DOHH2 (cell line): ENCODE measurements at regions not wholly inside any gene's neighbourhood (a gene's known extent, or its start where the extent isn't known, plus 50 kb on each side); places are given as distances from the start of the nearest gene placed in this dataset.

ENCODE experiments used
- EZH2phosphoT487 ChIP-seq: fragments of 200-600 bp; sonication (generic); IDR thresholded peaks from 2 replicates; pipeline ENCODE4 v1.6.1; 2017; ENCODE audit warnings: borderline replicate concordance, mild to moderate bottlenecking, antibody characterized with exemption, low read length, moderate library complexity, mixed read lengths
- TF ChIP-seq, protein P1 (sequence below): fragments of 200-600 bp; sonication (generic); IDR thresholded peaks from one replicate; pipeline ENCODE4 v1.5.1; 2014; ENCODE audit warnings: antibody characterized with exemption, mild to moderate bottlenecking, low read depth, low read length; ENCODE audit not compliant: poor library complexity, severe bottlenecking

DNA sequence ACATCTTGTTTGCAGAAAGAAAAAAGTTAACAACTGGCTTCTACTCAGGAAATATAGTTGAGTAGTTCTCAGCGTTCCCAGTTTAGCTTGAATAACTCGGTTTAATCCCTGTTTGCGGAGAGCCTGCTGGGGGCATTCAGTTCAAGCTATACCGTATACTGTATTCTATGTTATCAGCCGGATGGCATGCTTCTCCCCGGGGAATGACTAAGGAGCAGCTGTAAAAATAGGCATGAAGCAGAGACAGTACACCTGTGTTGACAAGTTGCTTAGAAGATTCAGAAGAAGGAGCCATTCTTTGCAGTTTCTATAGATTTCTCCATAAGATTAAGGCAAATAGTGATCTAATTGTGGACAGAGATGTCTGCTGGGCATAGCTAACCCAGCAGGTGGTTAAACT is 267.8 kb upstream of the NCAM2 start:
- TF ChIP-seq, protein P1, sequence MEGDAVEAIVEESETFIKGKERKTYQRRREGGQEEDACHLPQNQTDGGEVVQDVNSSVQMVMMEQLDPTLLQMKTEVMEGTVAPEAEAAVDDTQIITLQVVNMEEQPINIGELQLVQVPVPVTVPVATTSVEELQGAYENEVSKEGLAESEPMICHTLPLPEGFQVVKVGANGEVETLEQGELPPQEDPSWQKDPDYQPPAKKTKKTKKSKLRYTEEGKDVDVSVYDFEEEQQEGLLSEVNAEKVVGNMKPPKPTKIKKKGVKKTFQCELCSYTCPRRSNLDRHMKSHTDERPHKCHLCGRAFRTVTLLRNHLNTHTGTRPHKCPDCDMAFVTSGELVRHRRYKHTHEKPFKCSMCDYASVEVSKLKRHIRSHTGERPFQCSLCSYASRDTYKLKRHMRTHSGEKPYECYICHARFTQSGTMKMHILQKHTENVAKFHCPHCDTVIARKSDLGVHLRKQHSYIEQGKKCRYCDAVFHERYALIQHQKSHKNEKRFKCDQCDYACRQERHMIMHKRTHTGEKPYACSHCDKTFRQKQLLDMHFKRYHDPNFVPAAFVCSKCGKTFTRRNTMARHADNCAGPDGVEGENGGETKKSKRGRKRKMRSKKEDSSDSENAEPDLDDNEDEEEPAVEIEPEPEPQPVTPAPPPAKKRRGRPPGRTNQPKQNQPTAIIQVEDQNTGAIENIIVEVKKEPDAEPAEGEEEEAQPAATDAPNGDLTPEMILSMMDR, result no peak
- no peak for TF ChIP-seq EZH2phosphoT487
